ENCODE measurements at regions not wholly inside any gene's neighbourhood (a gene's known extent, or its start where the extent isn't known, plus 50 kb on each side); places are given as distances from the start of the nearest gene placed in this dataset.

GRCh38 chr12:75974323-75975187, 57.0 kb downstream of the PHLDA1 start:
- Histone ChIP-seq H3K4me1 (peaks cover 25% of the 10 kb centered on the region), H3K4me3 (no peak overlapping the region), H3K9me3 (no peaks in the 10 kb centered on the region), H3K36me3 (no peaks in the 10 kb centered on the region), H3K27me3 (no peaks in the 10 kb centered on the region), H3K27ac (no peak overlapping the region)
- no peak for TF ChIP-seq POLR2A (IDR thresholded peaks at IDR 0.05)
- TF ChIP-seq CTCF (IDR thresholded peaks at IDR 0.05) = no peak
- TF ChIP-seq POLR2AphosphoS5 (IDR thresholded peaks at IDR 0.05; ENCODE audit: insufficient read depth in 1 of 2, low read depth in 1 of 2) = no peak
- intact Hi-C loops (cut with DNase I) = no loop called here
- DNase-seq (ENCODE audit: extremely low spot score in 2 of 2) = no peak

- Histone ChIP-seq H3K27me3 (no peaks in the 10 kb centered on the region), H3K4me3 (no peak overlapping the region), H3K4me1 (no peaks in the 10 kb centered on the region), H3K36me3 (no peaks in the 10 kb centered on the region), H3K27ac (no peak overlapping the region), H3K9me3 (no peaks in the 10 kb centered on the region)
- intact Hi-C loops (cut with DNase I) = no loop called here
- no peak for TF ChIP-seq CTCF (IDR thresholded peaks at IDR 0.05)
- no peak for TF ChIP-seq POLR2A (IDR thresholded peaks at IDR 0.05)
- TF ChIP-seq POLR2AphosphoS5 (IDR thresholded peaks at IDR 0.05; ENCODE audit: insufficient read depth in 1 of 2, low read depth in 1 of 2) = no peak
- no peak for DNase-seq (ENCODE audit: extremely low spot score in 2 of 2)
These were observed 60.3 kb downstream of the PHLDA1 start for GRCh38 chr12:75971253-75971652.

GRCh38 chr12:75970310-75970709, 61.3 kb downstream of the PHLDA1 start:
- intact Hi-C loops (cut with DNase I) = no loop called here
- Histone ChIP-seq H3K27me3 (no peaks in the 10 kb centered on the region), H3K27ac (no peak overlapping the region), H3K4me3 (no peak overlapping the region), H3K36me3 (no peaks in the 10 kb centered on the region), H3K9me3 (no peaks in the 10 kb centered on the region), H3K4me1 (no peaks in the 10 kb centered on the region)
- no peak for DNase-seq (ENCODE audit: extremely low spot score in 2 of 2)
- TF ChIP-seq CTCF (IDR thresholded peaks at IDR 0.05) (no peak), POLR2AphosphoS5 (IDR thresholded peaks at IDR 0.05; ENCODE audit: insufficient read depth in 1 of 2, low read depth in 1 of 2) (no peak)

GRCh38 chr12:75969768-75970167, 61.8 kb downstream of the PHLDA1 start:
- no peaks in the 10 kb centered on the region for H3K9me3 ChIP-seq
- H3K27ac ChIP-seq = no peak overlapping the region
- H3K36me3 ChIP-seq = no peaks in the 10 kb centered on the region
- intact Hi-C loops (cut with DNase I) = no loop called here
- no peak overlapping the region for H3K4me3 ChIP-seq
- no peaks in the 10 kb centered on the region for H3K4me1 ChIP-seq
- no peaks in the 10 kb centered on the region for H3K27me3 ChIP-seq
- no peak for DNase-seq (ENCODE audit: extremely low spot score in 2 of 2)
- TF ChIP-seq POLR2AphosphoS5 (IDR thresholded peaks at IDR 0.05; ENCODE audit: insufficient read depth in 1 of 2, low read depth in 1 of 2) (no peak), CTCF (IDR thresholded peaks at IDR 0.05) (no peak), POLR2A (IDR thresholded peaks at IDR 0.05) (no peak)

GRCh38 chr12:75965661-75966060, 65.9 kb downstream of the PHLDA1 start:
- no peaks in the 10 kb centered on the region for H3K36me3 ChIP-seq
- DNase-seq (ENCODE audit: extremely low spot score in 2 of 2) = no peak
- H3K4me1 ChIP-seq = no peaks in the 10 kb centered on the region
- TF ChIP-seq POLR2AphosphoS5 (IDR thresholded peaks at IDR 0.05; ENCODE audit: insufficient read depth in 1 of 2, low read depth in 1 of 2) (no peak), POLR2A (IDR thresholded peaks at IDR 0.05) (no peak)
- intact Hi-C loops (cut with DNase I) = no loop called here
- no peak overlapping the region for H3K27ac ChIP-seq
- no peaks in the 10 kb centered on the region for H3K9me3 ChIP-seq
- no peaks in the 10 kb centered on the region for H3K27me3 ChIP-seq
- no peak overlapping the region for H3K4me3 ChIP-seq

Measured in vagina (tissue), 2 donors.